HFFc6 (cell line): ENCODE measurements at regions not wholly inside any gene's neighbourhood (a gene's known extent, or its start where the extent isn't known, plus 50 kb on each side); places are given as distances from the start of the nearest gene placed in this dataset.
"Not testable (repeated sequence)": the region's sequence is repeated elsewhere in the genome, so short reads cannot be mapped to it uniquely, and the experiment has no call there.

Experiments used
- DNase-seq: peaks from one replicate; pipeline ENCODE4 v3.0.0-alpha.2; 2018
- H3K27ac Mint-ChIP-seq: 2 replicates; pipeline ENCODE4 v1.8.0; 2020; ENCODE audit warnings: mild to moderate bottlenecking, mixed read lengths
- H3K27me3 Mint-ChIP-seq: 2 replicates; pipeline ENCODE4 v1.8.0; 2021; ENCODE audit warnings: mild to moderate bottlenecking, moderate library complexity, mixed read lengths; ENCODE audit not compliant: insufficient read depth
- H3K36me3 Mint-ChIP-seq: 2 replicates; pipeline ENCODE4 v1.8.0; 2021; ENCODE audit warnings: low read depth, mixed read lengths
- H3K4me1 Mint-ChIP-seq: 2 replicates; pipeline ENCODE4 v1.8.0; 2020; ENCODE audit warnings: low read depth, mixed read lengths
- H3K4me3 Mint-ChIP-seq: 2 replicates; pipeline ENCODE4 v1.8.0; 2020; ENCODE audit warnings: mild to moderate bottlenecking, moderate library complexity, mixed read lengths
- H3K9me3 Mint-ChIP-seq: 2 replicates; pipeline ENCODE4 v1.8.0; 2020; ENCODE audit warnings: mild to moderate bottlenecking, mixed read lengths
- TF ChIP-seq, protein P1 (sequence below): fragments of 200-600 bp; sonication (generic); IDR thresholded peaks from 2 replicates; pipeline ENCODE4 v1.5.0; 2021; ENCODE audit warnings: antibody characterized with exemption, mild to moderate bottlenecking

DNA sequence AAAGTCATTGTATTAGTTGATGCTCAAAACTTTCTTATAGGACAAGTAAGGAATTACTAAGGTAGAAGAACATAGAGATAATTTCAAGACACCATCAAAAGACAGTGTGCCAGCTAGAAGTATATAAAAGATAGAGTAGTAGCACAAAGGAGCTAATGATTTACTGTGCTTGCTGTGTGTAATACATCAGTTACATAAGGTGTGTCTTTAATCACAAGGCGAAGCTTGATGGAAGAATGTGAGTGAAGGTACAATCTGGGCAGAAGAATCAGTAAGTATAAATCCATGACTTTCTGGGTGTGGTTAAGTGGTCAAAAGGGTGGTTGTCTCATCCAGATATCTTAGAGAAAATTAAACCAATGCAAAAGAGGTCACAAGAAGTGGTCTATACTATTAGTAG lies 95.1 kb upstream of the BOD1L1 start:
- H3K27ac Mint-ChIP-seq, result no peak overlapping the region
- TF ChIP-seq, protein P1, sequence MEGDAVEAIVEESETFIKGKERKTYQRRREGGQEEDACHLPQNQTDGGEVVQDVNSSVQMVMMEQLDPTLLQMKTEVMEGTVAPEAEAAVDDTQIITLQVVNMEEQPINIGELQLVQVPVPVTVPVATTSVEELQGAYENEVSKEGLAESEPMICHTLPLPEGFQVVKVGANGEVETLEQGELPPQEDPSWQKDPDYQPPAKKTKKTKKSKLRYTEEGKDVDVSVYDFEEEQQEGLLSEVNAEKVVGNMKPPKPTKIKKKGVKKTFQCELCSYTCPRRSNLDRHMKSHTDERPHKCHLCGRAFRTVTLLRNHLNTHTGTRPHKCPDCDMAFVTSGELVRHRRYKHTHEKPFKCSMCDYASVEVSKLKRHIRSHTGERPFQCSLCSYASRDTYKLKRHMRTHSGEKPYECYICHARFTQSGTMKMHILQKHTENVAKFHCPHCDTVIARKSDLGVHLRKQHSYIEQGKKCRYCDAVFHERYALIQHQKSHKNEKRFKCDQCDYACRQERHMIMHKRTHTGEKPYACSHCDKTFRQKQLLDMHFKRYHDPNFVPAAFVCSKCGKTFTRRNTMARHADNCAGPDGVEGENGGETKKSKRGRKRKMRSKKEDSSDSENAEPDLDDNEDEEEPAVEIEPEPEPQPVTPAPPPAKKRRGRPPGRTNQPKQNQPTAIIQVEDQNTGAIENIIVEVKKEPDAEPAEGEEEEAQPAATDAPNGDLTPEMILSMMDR, result no peak
- H3K27me3 Mint-ChIP-seq, result peaks cover 3% of the 10 kb centered on the region
- no peaks in the 10 kb centered on the region; the same call in 1 of the 2 replicates for H3K9me3 Mint-ChIP-seq
- no peak for DNase-seq
- no peak overlapping the region for H3K4me3 Mint-ChIP-seq
- H3K4me1 Mint-ChIP-seq, result no peaks in the 10 kb centered on the region
- no peaks in the 10 kb centered on the region for H3K36me3 Mint-ChIP-seq

DNA sequence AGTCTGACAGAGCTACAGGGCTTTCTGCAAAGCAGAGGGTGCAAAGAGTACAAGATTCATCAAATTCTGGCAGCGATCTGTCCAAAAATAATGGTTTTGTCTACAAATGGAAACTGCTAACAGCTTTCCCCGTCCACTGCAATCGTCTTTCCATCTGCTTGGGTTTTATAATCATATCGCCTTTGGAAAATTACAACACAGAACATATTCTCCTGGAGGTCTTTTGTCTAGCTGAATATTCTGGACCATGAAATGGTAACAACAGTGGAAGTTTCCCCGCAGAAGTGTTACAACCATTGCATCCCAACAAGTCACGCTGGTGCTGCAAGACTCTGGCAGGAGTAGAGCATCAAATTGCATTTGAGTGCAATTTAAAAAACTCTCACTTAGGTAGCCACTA lies 101.2 kb upstream of the BOD1L1 start:
- DNase-seq, result no peak
- TF ChIP-seq, protein P1, result no peak
- no peaks in the 10 kb centered on the region for H3K4me1 Mint-ChIP-seq
- H3K4me3 Mint-ChIP-seq, result no peak overlapping the region
- H3K9me3 Mint-ChIP-seq, result no peaks in the 10 kb centered on the region
- no peaks in the 10 kb centered on the region for H3K36me3 Mint-ChIP-seq
- peaks cover 17% of the 10 kb centered on the region; the same call in 1 of the 2 replicates for H3K27me3 Mint-ChIP-seq
- H3K27ac Mint-ChIP-seq, result no peak overlapping the region

GRCh38 chr4:13731019-13731418 lies 103.5 kb upstream of the BOD1L1 start:
- Mint-ChIP-seq H3K4me1 (no peaks in the 10 kb centered on the region), H3K9me3 (no peaks in the 10 kb centered on the region), H3K36me3 (no peaks in the 10 kb centered on the region), H3K4me3 (no peak overlapping the region), H3K27ac (no peak overlapping the region), H3K27me3 (peaks cover 17% of the 10 kb centered on the region; the same call in 1 of the 2 replicates)
- TF ChIP-seq, protein P1, result no peak
- DNase-seq, result no peak

- DNase-seq, result no peak
- no peaks in the 10 kb centered on the region for H3K4me1 Mint-ChIP-seq
Measured at GRCh38 chr4:13733817-13734216, 106.3 kb upstream of the BOD1L1 start.

GRCh38 chr4:13750594-13750993 lies 123.1 kb upstream of the BOD1L1 start:
- Mint-ChIP-seq H3K36me3 (no peaks in the 10 kb centered on the region), H3K4me1 (no peaks in the 10 kb centered on the region), H3K27ac (no peak overlapping the region), H3K4me3 (no peak overlapping the region), H3K9me3 (no peaks in the 10 kb centered on the region), H3K27me3 (peaks cover 2% of the 10 kb centered on the region)
- TF ChIP-seq, protein P1, result no peak
- no peak for DNase-seq

More at GRCh38 chr4:13733817-13734216, 106.3 kb upstream of the BOD1L1 start:
- H3K4me3 Mint-ChIP-seq, result no peak overlapping the region
- no peak overlapping the region for H3K27ac Mint-ChIP-seq
- no peaks in the 10 kb centered on the region for H3K36me3 Mint-ChIP-seq
- no peaks in the 10 kb centered on the region for H3K9me3 Mint-ChIP-seq
- H3K27me3 Mint-ChIP-seq, result peaks cover 14% of the 10 kb centered on the region; the same call in 1 of the 2 replicates
- TF ChIP-seq, protein P1, result no peak

DNA sequence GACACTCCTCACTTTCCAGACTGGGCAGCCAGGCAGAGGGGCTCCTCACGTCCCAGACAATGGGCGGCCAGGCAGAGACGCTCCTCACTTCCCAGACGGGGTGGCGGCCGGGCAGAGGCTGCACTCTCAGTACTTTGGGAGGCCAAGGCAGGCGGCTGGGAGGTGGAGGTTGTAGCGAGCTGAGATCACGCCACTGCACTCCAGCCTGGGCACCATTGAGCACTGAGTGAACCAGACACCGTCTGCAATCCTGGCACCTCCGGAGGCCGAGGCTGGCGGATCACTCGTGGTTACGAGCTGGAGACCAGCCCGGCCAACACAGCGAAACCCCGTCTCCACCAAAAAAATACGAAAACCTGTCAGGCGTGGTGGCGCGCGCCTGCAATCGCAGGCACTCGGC lies 134.1 kb upstream of the BOD1L1 start:
- H3K27ac Mint-ChIP-seq, DNase-seq, H3K36me3 Mint-ChIP-seq, H3K4me3 Mint-ChIP-seq, H3K27me3 Mint-ChIP-seq, H3K9me3 Mint-ChIP-seq, H3K4me1 Mint-ChIP-seq: not testable (repeated sequence)
